K562 (cell line): ENCODE measurements at regions not wholly inside any gene's neighbourhood (a gene's known extent, or its start where the extent isn't known, plus 50 kb on each side); places are given as distances from the start of the nearest gene placed in this dataset.

Experiments used
- ATAC-seq: fragments of 200-7000 bp; cut with Tn5 transposase; 3 replicates; pipeline ENCODE4 v1.9.1; 2020; ENCODE audit warnings: moderate library complexity
- BruUV-seq: library from RNA; stranded (reverse); fragments of 400-500 nt; replicated peaks from 2 replicates; lab custom pipeline; 2021; lab: Mats Ljungman, UMichigan
- CTCF ChIA-PET: fragments of 300-600 bp; formaldehyde crosslinking; extraction: SDS; loops from one replicate; lab custom pipeline; 2021; ENCODE audit warnings: low intra/inter-chr PET ratio; lab: Yijun Ruan, JAX
- POLR2A ChIA-PET: fragments of 300-600, 350-650 bp; sonication (Branson Sonifier 250); formaldehyde crosslinking; extraction: SDS; loops from one replicate; lab custom pipeline; 2021; ENCODE audit warnings: antibody characterized with exemption, inconsistent platforms; lab: Yijun Ruan, JAX
- DNase-seq, 4 experiments: peaks; one replicate each; pipeline versions ENCODE4 v3.0.0 to v3.0.0-alpha.2; 2011 to 2018; ENCODE audit warnings: low spot score in 3 of 4, mixed read lengths in 3 of 4; ENCODE audit errors: extremely low read depth in 1 of 4
- FAIRE-seq: peaks from 2 replicates; lab custom pipeline; 2011; peaks lifted over from hg19 to GRCh38; lab: Jason Lieb, UNC
- H2AFZ ChIP-seq: 2 replicates; pipeline ENCODE4 v1.6.0; 2011; ENCODE audit warnings: low read depth, low read length, control low read depth, inconsistent platforms
- H3K27ac ChIP-seq: fragments of 200-600 bp; 3 replicates; pipeline ENCODE4 v1.8.0; 2011; ENCODE audit warnings: low read depth, mild to moderate bottlenecking, control low read depth, inconsistent platforms, low read length, moderate library complexity, mixed read lengths; ENCODE audit errors: extremely low read depth
- H3K27me3 ChIP-seq, 2 experiments: fragments of 300-600 bp in 1 of 2; 2 replicates in 1 of 2; 3 replicates in 1 of 2; pipeline versions ENCODE4 v1.6.0 to v1.8.0; 2011; ENCODE audit warnings: inconsistent platforms in 2 of 2, low read length in 2 of 2, mild to moderate bottlenecking in 1 of 2, mixed read lengths in 1 of 2, moderate library complexity in 1 of 2; ENCODE audit not compliant: control insufficient read depth in 2 of 2, insufficient read depth in 2 of 2
- H3K36me3 ChIP-seq: fragments of 300-600 bp; 3 replicates; pipeline ENCODE4 v1.8.0; 2011; ENCODE audit warnings: mild to moderate bottlenecking, low read length, inconsistent platforms; ENCODE audit not compliant: control insufficient read depth, insufficient read depth
- H3K4me1 ChIP-seq, 2 experiments: fragments of 200-600 bp in 1 of 2; replicated peaks in 1 of 2; 2 replicates in 1 of 2; 3 replicates in 1 of 2; pipeline versions ENCODE4 v1.5.1 to v1.8.0; 2011; ENCODE audit warnings: inconsistent platforms in 2 of 2, low read length in 2 of 2, mild to moderate bottlenecking in 1 of 2, mixed read lengths in 1 of 2, moderate library complexity in 1 of 2; ENCODE audit not compliant: control insufficient read depth in 2 of 2, insufficient read depth in 2 of 2
- H3K4me2 ChIP-seq: 2 replicates; pipeline ENCODE4 v1.6.1; 2011; ENCODE audit warnings: low read length, control low read depth, inconsistent platforms, mixed read lengths; ENCODE audit not compliant: insufficient read depth
- H3K4me3 ChIP-seq: fragments of 200-600 bp; sonication (generic), shearing (Covaris generic); 2 replicates; pipeline ENCODE4 v1.5.1; 2016; ENCODE audit warnings: control low read depth, inconsistent platforms
- H3K79me2 ChIP-seq: fragments of 200-600 bp; 3 replicates; pipeline ENCODE4 v1.8.0; 2011; ENCODE audit warnings: low read length, inconsistent platforms; ENCODE audit not compliant: control insufficient read depth, insufficient read depth
- H3K9ac ChIP-seq, 2 experiments: 2 replicates each; pipeline versions ENCODE4 v1.6.0 to v1.6.1; 2011; ENCODE audit warnings: low read depth in 2 of 2, low read length in 2 of 2, control low read depth in 1 of 2, inconsistent platforms in 1 of 2, mild to moderate bottlenecking in 1 of 2, mixed read lengths in 1 of 2; ENCODE audit not compliant: insufficient read depth in 1 of 2
- H3K9me1 ChIP-seq: one replicate; pipeline ENCODE4 v1.6.0; 2011; ENCODE audit warnings: inconsistent platforms, mild to moderate bottlenecking, low read length, moderate library complexity; ENCODE audit not compliant: control insufficient read depth, insufficient read depth
- H3K9me3 ChIP-seq: replicated peaks from 2 replicates; pipeline ENCODE4 v1.5.1; 2011; ENCODE audit warnings: low read depth, low read length, inconsistent platforms; ENCODE audit not compliant: control insufficient read depth, insufficient read depth
- H4K20me1 ChIP-seq: replicated peaks from 2 replicates; pipeline ENCODE4 v1.6.1; 2011; ENCODE audit warnings: low read length, inconsistent platforms, mixed read lengths; ENCODE audit not compliant: control insufficient read depth, insufficient read depth
- BACH1 ChIP-seq: fragments of 200-800 bp; sonication (Bioruptor generic); IDR thresholded peaks from 2 replicates; pipeline ENCODE4 v1.6.1; 2016; ENCODE audit warnings: missing genetic modification characterization, missing compliant biosample characterization
- BDP1 ChIP-seq: IDR thresholded peaks from 3 replicates; pipeline ENCODE4 v1.6.1; 2011; ENCODE audit not compliant: insufficient read length, insufficient read depth
- FOXK1 ChIP-seq: sonication (generic); formaldehyde crosslinking; IDR thresholded peaks from 2 replicates; pipeline ENCODE4 v1.8.0; 2022; ENCODE audit warnings: missing genetic modification reagents, mild to moderate bottlenecking, borderline replicate concordance
- NR4A1 ChIP-seq, 2 experiments: fragments of 250-450 bp in 1 of 2; fragments of 450-650 bp in 1 of 2; sonication (Bioruptor Pico) in 1 of 2; IDR thresholded peaks; 2 replicates each; pipeline versions ENCODE4 v1.4.0 to v1.6.1; 2016 to 2020; ENCODE audit warnings: mild to moderate bottlenecking in 2 of 2, missing compliant biosample characterization in 1 of 2, missing genetic modification characterization in 1 of 2, moderate library complexity in 1 of 2
- POU5F1 ChIP-seq: fragments of 150-350 bp; IDR thresholded peaks from 2 replicates; pipeline ENCODE4 v1.6.1; 2014; ENCODE audit warnings: borderline replicate concordance, low read length, low read depth, mild to moderate bottlenecking; ENCODE audit not compliant: partially characterized antibody
- PPARD ChIP-seq: fragments of 250-450 bp; sonication (Bioruptor Pico); IDR thresholded peaks from 2 replicates; pipeline ENCODE4 v1.8.0; 2022; ENCODE audit warnings: inconsistent platforms, mild to moderate bottlenecking, moderate library complexity
- TCF7L2 ChIP-seq: fragments of 150-350 bp; IDR thresholded peaks from 2 replicates; pipeline ENCODE4 v1.6.1; 2016; ENCODE audit warnings: low read depth, mild to moderate bottlenecking, low read length, moderate library complexity
- ZNF212 ChIP-seq: fragments of 450-650 bp; formaldehyde crosslinking; IDR thresholded peaks from 2 replicates; pipeline ENCODE4 v1.4.0; 2020; ENCODE audit warnings: mild to moderate bottlenecking
- WGBS: fragments of 100-300 bp; shearing (Covaris generic); methylation state at CpG from one replicate; pipeline ENCODE4 v1.1.6; 2016; ENCODE audit warnings: low coverage, mixed read lengths; ENCODE audit not compliant: insufficient coverage; ENCODE audit errors: missing lambda C conversion rate; 5-methylcytosine and 5-hydroxymethylcytosine counted together
- in situ Hi-C: fragments of 300-500 bp; cut with MboI; formaldehyde crosslinking; loops from 4 replicates; pipeline ENCODE4 v1.15.0; 2018; ENCODE audit warnings: inconsistent platforms, mixed read lengths
- intact Hi-C: fragments of 100-400 bp; cut with micrococcal nuclease; formaldehyde crosslinking; loops from 2 replicates; pipeline ENCODE4 v1.14.2; 2022
- TF ChIP-seq, protein P1 (sequence below): fragments of 250-450 bp; sonication (Bioruptor Pico); IDR thresholded peaks from 2 replicates; pipeline ENCODE4 v1.5.0; 2022; ENCODE audit warnings: mild to moderate bottlenecking
- TF ChIP-seq, protein P2 (sequence below): fragments of 450-650 bp; IDR thresholded peaks from 2 replicates; pipeline ENCODE4 v1.7.1; 2018; ENCODE audit warnings: mild to moderate bottlenecking, low read depth; ENCODE audit not compliant: partially characterized antibody
- TF ChIP-seq, protein P3 (sequence below): fragments of 250-450 bp; sonication (Bioruptor Pico); IDR thresholded peaks from 2 replicates; pipeline ENCODE4 v1.8.0; 2022; ENCODE audit warnings: moderate library complexity, mild to moderate bottlenecking, inconsistent platforms
- TF ChIP-seq, protein P4 (sequence below): IDR thresholded peaks from 2 replicates; pipeline ENCODE4 v1.6.1; 2014; ENCODE audit warnings: antibody characterized with exemption

DNA sequence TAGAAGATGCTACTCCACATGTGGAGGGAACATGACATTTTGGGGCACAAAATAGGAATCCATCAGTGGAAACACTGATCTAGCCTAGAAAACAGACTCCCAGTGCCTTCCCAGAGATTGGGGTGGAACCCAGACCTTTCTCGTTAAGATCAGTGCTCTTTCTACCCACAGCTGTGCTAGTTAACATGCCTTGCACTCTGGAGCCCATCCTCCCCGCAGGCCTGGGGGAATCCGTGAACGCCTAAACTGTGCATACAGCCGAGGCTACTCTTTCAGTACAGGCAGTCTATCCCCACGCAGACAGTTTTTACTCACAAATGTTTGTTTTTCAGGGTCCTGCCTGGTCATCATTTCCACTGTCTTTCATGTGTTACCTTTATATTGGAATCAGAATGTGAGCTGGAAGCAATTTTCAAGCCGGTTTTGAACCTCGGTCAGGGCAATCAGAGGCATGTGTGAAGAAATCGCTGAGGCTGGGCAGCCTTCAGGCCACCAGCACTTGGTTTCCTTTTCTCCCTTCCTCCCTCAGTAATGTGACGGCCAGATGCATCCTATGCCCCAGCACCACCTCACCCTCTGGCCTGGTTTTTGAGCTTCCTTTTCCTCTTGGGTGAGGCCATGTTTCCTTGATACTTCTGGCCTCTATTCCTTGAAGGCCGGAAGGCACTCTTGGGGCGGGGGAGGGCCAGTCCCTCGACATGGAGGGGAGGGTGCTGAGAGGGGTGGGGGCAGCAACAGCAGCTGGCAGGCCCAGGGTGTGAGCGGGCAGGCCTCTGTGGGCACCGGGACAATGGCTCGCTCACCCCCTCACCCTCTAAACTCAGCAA lies 123.6 kb upstream of the GALNT15 start (continued):
- TF ChIP-seq, protein P1, sequence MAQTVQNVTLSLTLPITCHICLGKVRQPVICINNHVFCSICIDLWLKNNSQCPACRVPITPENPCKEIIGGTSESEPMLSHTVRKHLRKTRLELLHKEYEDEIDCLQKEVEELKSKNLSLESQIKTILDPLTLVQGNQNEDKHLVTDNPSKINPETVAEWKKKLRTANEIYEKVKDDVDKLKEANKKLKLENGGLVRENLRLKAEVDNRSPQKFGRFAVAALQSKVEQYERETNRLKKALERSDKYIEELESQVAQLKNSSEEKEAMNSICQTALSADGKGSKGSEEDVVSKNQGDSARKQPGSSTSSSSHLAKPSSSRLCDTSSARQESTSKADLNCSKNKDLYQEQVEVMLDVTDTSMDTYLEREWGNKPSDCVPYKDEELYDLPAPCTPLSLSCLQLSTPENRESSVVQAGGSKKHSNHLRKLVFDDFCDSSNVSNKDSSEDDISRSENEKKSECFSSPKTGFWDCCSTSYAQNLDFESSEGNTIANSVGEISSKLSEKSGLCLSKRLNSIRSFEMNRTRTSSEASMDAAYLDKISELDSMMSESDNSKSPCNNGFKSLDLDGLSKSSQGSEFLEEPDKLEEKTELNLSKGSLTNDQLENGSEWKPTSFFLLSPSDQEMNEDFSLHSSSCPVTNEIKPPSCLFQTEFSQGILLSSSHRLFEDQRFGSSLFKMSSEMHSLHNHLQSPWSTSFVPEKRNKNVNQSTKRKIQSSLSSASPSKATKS (CRISPR knock-in tag), result no peak
- TF ChIP-seq TCF7L2 (no peak), BACH1 (tag) (no peak)

DNA sequence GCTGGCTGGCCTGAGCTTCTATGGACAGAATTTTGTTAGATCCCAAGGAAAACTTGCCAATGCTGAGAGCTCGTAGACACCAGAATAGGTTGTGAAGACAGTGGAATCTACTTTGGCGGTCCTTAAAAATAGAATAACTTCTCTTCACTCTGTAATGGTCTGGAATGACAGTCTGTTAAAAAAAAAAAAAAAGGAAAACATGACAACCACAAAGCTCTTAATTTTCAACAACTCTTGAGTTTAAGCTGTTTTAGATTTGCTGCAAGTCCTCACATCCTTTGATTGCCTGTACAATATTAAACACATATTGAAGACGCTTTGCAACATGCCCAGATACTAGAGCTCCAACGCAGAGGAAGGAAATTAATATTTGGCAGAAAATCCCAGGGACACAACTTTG lies 122.8 kb upstream of the GALNT15 start:
- H3K79me2 ChIP-seq, result no peaks in the 10 kb centered on the region
- in situ Hi-C loops, result no loop called here
- H3K4me1 ChIP-seq, result no peaks in the 10 kb centered on the region
- no TSS peak for BruUV-seq
- CTCF ChIA-PET, result no interaction called here
- WGBS, result 3% methylated on average over 4 of the region's 4 CpGs
- H3K9me1 ChIP-seq, result no peaks in the 10 kb centered on the region
- no peak overlapping the region for H3K9ac ChIP-seq
- no peaks in the 10 kb centered on the region for H3K9me3 ChIP-seq
- peaks cover 2 to 6% of the 10 kb centered on the region in 2 experiments; a peak in 2 of 5 replicates for H3K27me3 ChIP-seq
- no peak overlapping the region for H3K4me2 ChIP-seq
- no peaks in the 10 kb centered on the region for H4K20me1 ChIP-seq
- intact Hi-C loops, result no loop called here
- DNase-seq (no peak), FAIRE-seq (no peak), ATAC-seq (no peak)
- no peaks in the 10 kb centered on the region for H3K36me3 ChIP-seq
- H3K27ac ChIP-seq, result no peak overlapping the region
- POLR2A ChIA-PET, result interaction anchor here (0.6 kb wide), 2 partner anchors 45 to 273 kb away, joined by 3 read pairs; no protein-coding TSS in a partner anchor
- no peak overlapping the region for H2AFZ ChIP-seq
- H3K4me3 ChIP-seq, result no peak overlapping the region
- TF ChIP-seq, protein P2, sequence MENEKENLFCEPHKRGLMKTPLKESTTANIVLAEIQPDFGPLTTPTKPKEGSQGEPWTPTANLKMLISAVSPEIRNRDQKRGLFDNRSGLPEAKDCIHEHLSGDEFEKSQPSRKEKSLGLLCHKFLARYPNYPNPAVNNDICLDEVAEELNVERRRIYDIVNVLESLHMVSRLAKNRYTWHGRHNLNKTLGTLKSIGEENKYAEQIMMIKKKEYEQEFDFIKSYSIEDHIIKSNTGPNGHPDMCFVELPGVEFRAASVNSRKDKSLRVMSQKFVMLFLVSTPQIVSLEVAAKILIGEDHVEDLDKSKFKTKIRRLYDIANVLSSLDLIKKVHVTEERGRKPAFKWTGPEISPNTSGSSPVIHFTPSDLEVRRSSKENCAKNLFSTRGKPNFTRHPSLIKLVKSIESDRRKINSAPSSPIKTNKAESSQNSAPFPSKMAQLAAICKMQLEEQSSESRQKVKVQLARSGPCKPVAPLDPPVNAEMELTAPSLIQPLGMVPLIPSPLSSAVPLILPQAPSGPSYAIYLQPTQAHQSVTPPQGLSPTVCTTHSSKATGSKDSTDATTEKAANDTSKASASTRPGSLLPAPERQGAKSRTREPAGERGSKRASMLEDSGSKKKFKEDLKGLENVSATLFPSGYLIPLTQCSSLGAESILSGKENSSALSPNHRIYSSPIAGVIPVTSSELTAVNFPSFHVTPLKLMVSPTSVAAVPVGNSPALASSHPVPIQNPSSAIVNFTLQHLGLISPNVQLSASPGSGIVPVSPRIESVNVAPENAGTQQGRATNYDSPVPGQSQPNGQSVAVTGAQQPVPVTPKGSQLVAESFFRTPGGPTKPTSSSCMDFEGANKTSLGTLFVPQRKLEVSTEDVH, result no peak
- no peak for TF ChIP-seq POU5F1
- no peak for TF ChIP-seq FOXK1 (CRISPR knock-in tag)
- TF ChIP-seq, protein P3, sequence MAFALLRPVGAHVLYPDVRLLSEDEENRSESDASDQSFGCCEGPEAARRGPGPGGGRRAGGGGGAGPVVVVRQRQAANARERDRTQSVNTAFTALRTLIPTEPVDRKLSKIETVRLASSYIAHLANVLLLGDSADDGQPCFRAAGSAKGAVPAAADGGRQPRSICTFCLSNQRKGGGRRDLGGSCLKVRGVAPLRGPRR (CRISPR knock-in tag), result no peak
- TF ChIP-seq NR4A1 (CRISPR knock-in tag; IDR thresholded peaks at IDR 0.05), result no peak
- no peak for TF ChIP-seq NR4A1 (tag; IDR thresholded peaks at IDR 0.05)
- no peak for TF ChIP-seq ZNF212
- TF ChIP-seq BDP1, result no peak
- TF ChIP-seq, protein P4, sequence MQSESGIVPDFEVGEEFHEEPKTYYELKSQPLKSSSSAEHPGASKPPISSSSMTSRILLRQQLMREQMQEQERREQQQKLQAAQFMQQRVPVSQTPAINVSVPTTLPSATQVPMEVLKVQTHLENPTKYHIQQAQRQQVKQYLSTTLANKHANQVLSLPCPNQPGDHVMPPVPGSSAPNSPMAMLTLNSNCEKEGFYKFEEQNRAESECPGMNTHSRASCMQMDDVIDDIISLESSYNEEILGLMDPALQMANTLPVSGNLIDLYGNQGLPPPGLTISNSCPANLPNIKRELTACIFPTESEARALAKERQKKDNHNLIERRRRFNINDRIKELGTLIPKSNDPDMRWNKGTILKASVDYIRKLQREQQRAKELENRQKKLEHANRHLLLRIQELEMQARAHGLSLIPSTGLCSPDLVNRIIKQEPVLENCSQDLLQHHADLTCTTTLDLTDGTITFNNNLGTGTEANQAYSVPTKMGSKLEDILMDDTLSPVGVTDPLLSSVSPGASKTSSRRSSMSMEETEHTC, result no peak
- no peak for TF ChIP-seq PPARD (CRISPR knock-in tag)
